NCI-H2196 (cell line): ENCODE measurements at regions not wholly inside any gene's neighbourhood (a gene's known extent, or its start where the extent isn't known, plus 50 kb on each side); places are given as distances from the start of the nearest gene placed in this dataset.
"Not testable (repeated sequence)": the region's sequence is repeated elsewhere in the genome, so short reads cannot be mapped to it uniquely, and the experiment has no call there.

ENCODE experiments used
- DNase-seq: peaks from one replicate; lab custom pipeline; 2025; ENCODE audit not compliant: unreplicated experiment; lab: John Stamatoyannopoulos, UW

GRCh38 chr13:40345654-40346372 is 320.6 kb downstream of the FOXO1 start:
- no peak for DNase-seq

GRCh38 chr13:40346592-40346991 is 319.8 kb downstream of the FOXO1 start:
- DNase-seq, result no peak

GRCh38 chr13:40348096-40348679 is 318.3 kb downstream of the FOXO1 start:
- DNase-seq, result no peak

- DNase-seq, result no peak
Measured at GRCh38 chr13:40350283-40350992, 316.0 kb downstream of the FOXO1 start.

- no peak for DNase-seq
Measured at GRCh38 chr13:40351537-40352379, 314.7 kb downstream of the FOXO1 start.

GRCh38 chr13:40352380-40352778 is 314.1 kb downstream of the FOXO1 start:
- DNase-seq, result no peak

- no peak for DNase-seq
Measured at GRCh38 chr13:40352802-40353562, 313.5 kb downstream of the FOXO1 start.

- DNase-seq, result no peak
Measured at GRCh38 chr13:40355126-40355724, 311.2 kb downstream of the FOXO1 start.

- no peak for DNase-seq
Measured at GRCh38 chr13:40356011-40356410, 310.4 kb downstream of the FOXO1 start.

- not testable (repeated sequence) for DNase-seq
Measured at GRCh38 chr13:40356458-40356857, 310.0 kb downstream of the FOXO1 start.

- no peak for DNase-seq
Measured at GRCh38 chr13:40362502-40362901, 303.9 kb downstream of the FOXO1 start.

- no peak for DNase-seq
Measured at GRCh38 chr13:40363653-40364052, 302.8 kb downstream of the FOXO1 start.

- DNase-seq, result no peak
Measured at GRCh38 chr13:40366119-40366518, 300.3 kb downstream of the FOXO1 start.

- DNase-seq, result no peak
Measured at GRCh38 chr13:40368127-40368891, 298.1 kb downstream of the FOXO1 start.

- no peak for DNase-seq
Measured at GRCh38 chr13:40370661-40371060, 295.8 kb downstream of the FOXO1 start.

GRCh38 chr13:40371531-40372125 is 294.8 kb downstream of the FOXO1 start:
- DNase-seq, result peak; percentile 2

- not testable (repeated sequence) for DNase-seq
Measured at GRCh38 chr13:40373608-40374007, 292.8 kb downstream of the FOXO1 start.

GRCh38 chr13:40375489-40376171 is 290.8 kb downstream of the FOXO1 start:
- no peak for DNase-seq
